Kidney (tissue), 13 donors: ENCODE measurements at regions not wholly inside any gene's neighbourhood (a gene's known extent, or its start where the extent isn't known, plus 50 kb on each side); places are given as distances from the start of the nearest gene placed in this dataset.

ENCODE experiments used
- DNase-seq, 5 donors: peaks; one replicate each; pipeline ENCODE4 v3.0.0-alpha.2; 2013 to 2020
- FAIRE-seq: peaks from 2 replicates; lab custom pipeline; 2012; peaks lifted over from hg19 to GRCh38; lab: Jason Lieb, UNC
- H3K27ac ChIP-seq, 2 donors: one replicate each; pipeline ENCODE4 v1.7.0; 2013; ENCODE audit warnings: low read depth in 2 of 2, low read length in 2 of 2, inconsistent platforms in 1 of 2
- H3K27me3 ChIP-seq: one replicate; pipeline ENCODE4 v1.7.1; 2013; ENCODE audit warnings: low read length, inconsistent platforms; ENCODE audit not compliant: control insufficient read depth, insufficient read depth
- H3K36me3 ChIP-seq, 3 donors: one replicate each; pipeline versions ENCODE4 v1.7.0 to v1.7.1; 2013; ENCODE audit warnings: low read length in 3 of 3, control low read depth in 1 of 3, inconsistent platforms in 1 of 3; ENCODE audit not compliant: insufficient read depth in 3 of 3, control insufficient read depth in 2 of 3
- H3K4me1 ChIP-seq, 3 donors: one replicate each; pipeline versions ENCODE4 v1.7.0 to v1.7.1; 2013; ENCODE audit warnings: low read length in 3 of 3, inconsistent platforms in 1 of 3, low read depth in 1 of 3; ENCODE audit not compliant: control insufficient read depth in 2 of 3, insufficient read depth in 2 of 3
- H3K4me3 ChIP-seq, 3 donors: one replicate each; pipeline versions ENCODE4 v1.7.0 to v1.8.1; 2013; ENCODE audit warnings: low read length in 3 of 3, control low read depth in 1 of 3, inconsistent platforms in 1 of 3
- H3K9ac ChIP-seq, 3 donors: one replicate each; pipeline versions ENCODE4 v1.7.0 to v1.7.1; 2013; ENCODE audit warnings: low read length in 3 of 3, control low read depth in 1 of 3, inconsistent platforms in 1 of 3
- H3K9me3 ChIP-seq, 3 donors: one replicate each; pipeline versions ENCODE4 v1.7.0 to v1.7.1; 2013; ENCODE audit warnings: low read length in 3 of 3, control low read depth in 1 of 3, inconsistent platforms in 1 of 3; ENCODE audit not compliant: control insufficient read depth in 2 of 3, insufficient read depth in 1 of 3
- CTCF ChIP-seq: IDR thresholded peaks from 3 replicates; pipeline ENCODE4 v1.5.1; 2012; ENCODE audit warnings: mild to moderate bottlenecking, moderate library complexity, borderline replicate concordance; ENCODE audit not compliant: insufficient read depth; ENCODE audit errors: extremely low read depth
- intact Hi-C: fragments of 100-400 bp; cut with DNase I; formaldehyde crosslinking; loops from one replicate; pipeline ENCODE4 v1.11.1; 2022
- donor health status: control.
- donor health status: control.
- donor health status: control.
- donor health status: control.
- donor health status: control.
- donor health status: DM: yes; HTN: yes; CAD: no.
- donor health status: Normal renal cell carcinoma (clear cell type).

- H3K9me3 ChIP-seq: no peaks in the 10 kb centered on the region
- no peak for FAIRE-seq
- no peak for TF ChIP-seq CTCF
- intact Hi-C loops: no loop called here
- no peak overlapping the region for H3K4me3 ChIP-seq
- H3K9ac ChIP-seq: no peak overlapping the region
- H3K36me3 ChIP-seq: no peaks in the 10 kb centered on the region
- no peak overlapping the region for H3K27ac ChIP-seq
- no peaks in the 10 kb centered on the region for H3K4me1 ChIP-seq
- peak in 1 of 5 donors; percentile 9 for DNase-seq
- H3K27me3 ChIP-seq: no peaks in the 10 kb centered on the region
These were observed 221.3 kb downstream of the NPR3 start for GRCh38 chr5:32932241-32932935.

- no peak for FAIRE-seq
- no peak overlapping the region for H3K27ac ChIP-seq
- H3K27me3 ChIP-seq: no peaks in the 10 kb centered on the region
- no peak overlapping the region for H3K9ac ChIP-seq
- no peaks in the 10 kb centered on the region for H3K36me3 ChIP-seq
- no peak for TF ChIP-seq CTCF
- no peak for DNase-seq
- no peak overlapping the region for H3K4me3 ChIP-seq
- no peaks in the 10 kb centered on the region for H3K9me3 ChIP-seq
- H3K4me1 ChIP-seq: no peaks in the 10 kb centered on the region
- intact Hi-C loops: no loop called here
These were observed 222.6 kb downstream of the NPR3 start for GRCh38 chr5:32933692-32934091.

- FAIRE-seq: no peak
- intact Hi-C loops: no loop called here
- Histone ChIP-seq H3K36me3 (no peaks in the 10 kb centered on the region), H3K9ac (no peak overlapping the region), H3K4me1 (no peaks in the 10 kb centered on the region), H3K9me3 (no peaks in the 10 kb centered on the region), H3K27ac (no peak overlapping the region), H3K27me3 (no peaks in the 10 kb centered on the region), H3K4me3 (no peak overlapping the region)
- TF ChIP-seq CTCF: no peak
- DNase-seq: no peak
These were observed 223.4 kb downstream of the NPR3 start for GRCh38 chr5:32934529-32934928.

- H3K27me3 ChIP-seq: no peaks in the 10 kb centered on the region
- H3K9ac ChIP-seq: no peak overlapping the region
- DNase-seq: no peak
- intact Hi-C loops: no loop called here
- no peak overlapping the region for H3K27ac ChIP-seq
- H3K4me1 ChIP-seq: no peaks in the 10 kb centered on the region
- no peak overlapping the region for H3K4me3 ChIP-seq
- no peaks in the 10 kb centered on the region for H3K9me3 ChIP-seq
- no peak for FAIRE-seq
- no peak for TF ChIP-seq CTCF
- H3K36me3 ChIP-seq: no peaks in the 10 kb centered on the region
These were observed 224.2 kb downstream of the NPR3 start for GRCh38 chr5:32935283-32935682.
